Adrenal gland (tissue), 9 donors: ENCODE measurements at regions not wholly inside any gene's neighbourhood (a gene's known extent, or its start where the extent isn't known, plus 50 kb on each side); places are given as distances from the start of the nearest gene placed in this dataset.
"Not testable (repeated sequence)": the region's sequence is repeated elsewhere in the genome, so short reads cannot be mapped to it uniquely, and the experiment has no call there.

Experiments
- DNase-seq, 7 donors: peaks; one replicate each; pipeline ENCODE4 v3.0.0-alpha.2; 2019 to 2020
- H3K27ac ChIP-seq, 5 donors: fragments of 200-600 bp; sonication (generic) in 4 of 5; 1 replicate in 3 of 5; 2 replicates in 2 of 5; pipeline versions ENCODE4 v1.5.1 to v1.8.0; 2016 to 2020; ENCODE audit warnings: mild to moderate bottlenecking in 1 of 5
- H3K27me3 ChIP-seq: fragments of 200-600 bp; 2 replicates; pipeline ENCODE4 v1.8.0; 2021
- H3K36me3 ChIP-seq, 2 donors: fragments of 200-600 bp; replicated peaks in 1 of 2; 1 replicate in 1 of 2; 2 replicates in 1 of 2; pipeline versions ENCODE4 v1.5.1 to v1.8.0; 2018 to 2022
- H3K4me1 ChIP-seq, 2 donors: fragments of 200-600 bp; replicated peaks in 1 of 2; 1 replicate in 1 of 2; 2 replicates in 1 of 2; pipeline versions ENCODE4 v1.5.1 to v1.8.0; 2018 to 2021
- H3K4me3 ChIP-seq, 4 donors: fragments of 200-600 bp; sonication (generic) in 3 of 4; one replicate each; pipeline ENCODE4 v1.5.1; 2016 to 2018
- H3K9me3 ChIP-seq, 3 donors: fragments of 200-600 bp; sonication (generic) in 1 of 3; replicated peaks in 1 of 3; 1 replicate in 2 of 3; 2 replicates in 1 of 3; pipeline versions ENCODE4 v1.5.1 to v1.8.0; 2016 to 2021
- POLR2A ChIP-seq, 2 donors: fragments of 450-650 bp; IDR thresholded peaks; one replicate each; pipeline ENCODE4 v1.6.1; 2017; ENCODE audit warnings: antibody characterized with exemption in 2 of 2, mild to moderate bottlenecking in 2 of 2, moderate library complexity in 1 of 2
- WGBS, 4 donors: extraction: QIAGEN DNeasy Blood & Tissue Kit in 2 of 4; methylation state at CpG; one replicate each; pipeline versions ENCODE4 v1.1.5 to v1.1.7; 2013 to 2017; 5-methylcytosine and 5-hydroxymethylcytosine counted together
- intact Hi-C, 2 donors: fragments of 100-400 bp; cut with DNase I; formaldehyde crosslinking; loops; one replicate each; pipeline versions ENCODE4 v1.14.1 to v1.15.0; 2022 to 2023
- small RNA-seq, 2 donors: library from RNA; depleted of rRNA; stranded (forward); fragments of <200 nt; gene quantifications; one replicate each; pipeline ENCODE3, GENCODE V24; 2016
- TF ChIP-seq, protein P1 (sequence below), 6 experiments: fragments of 450-650 bp in 4 of 6; fragments of 200-600 bp in 2 of 6; sonication (generic) in 1 of 6; IDR thresholded peaks; 1 replicate in 5 of 6; 2 replicates in 1 of 6; pipeline versions ENCODE4 v1.5.1 to v1.8.0; 2016 to 2021; ENCODE audit warnings: antibody characterized with exemption in 6 of 6, mild to moderate bottlenecking in 2 of 6, moderate library complexity in 1 of 6
- donor health status: healthy with polysubstance abuse.
- donor health status: Bipolar disorder and iron deficiency.
- donor health status: DM: yes; HTN: yes; CAD: no.
- donor health status: DM: no; HTN: no; CAD: no.
- donor health status: DM: no; HTN: no; CAD: no.

DNA sequence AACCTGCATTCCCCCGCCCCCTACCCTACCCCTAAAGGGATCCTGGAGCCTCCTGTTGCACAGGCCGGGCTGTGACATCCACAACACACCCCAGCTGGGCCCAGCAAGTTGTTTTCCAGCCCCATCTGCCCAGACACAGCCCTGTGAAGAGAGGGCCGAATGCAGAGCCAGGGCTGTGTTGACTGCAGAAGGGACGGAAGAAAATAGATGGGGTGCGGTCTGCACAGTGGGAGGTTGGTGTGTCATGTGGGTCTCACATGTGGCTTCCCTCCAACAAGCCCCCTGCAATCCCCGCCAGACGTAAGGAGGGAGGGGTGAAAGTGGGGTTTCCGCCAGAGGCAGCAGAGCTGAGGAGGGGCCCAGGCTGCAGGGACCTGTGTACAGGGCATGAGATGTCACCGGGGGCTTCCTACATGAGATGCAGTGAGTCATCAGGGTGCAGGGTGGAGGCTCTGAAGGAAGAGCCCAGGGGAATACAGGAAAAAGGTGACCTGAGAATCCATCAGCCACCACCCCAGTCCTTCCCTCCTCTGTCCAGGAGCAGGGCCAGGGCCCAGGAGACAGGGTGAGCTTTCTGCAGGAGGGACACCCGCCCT lies 60.2 kb upstream of the SULF2 start:
- H3K36me3 ChIP-seq, DNase-seq, H3K27me3 ChIP-seq, H3K27ac ChIP-seq, H3K4me1 ChIP-seq, H3K4me3 ChIP-seq, H3K9me3 ChIP-seq, intact Hi-C loops: not testable (repeated sequence)
- 80 to 86% (median 83%) methylated on average over 8 to 10 of the region's 10 CpGs for WGBS, 4 donors

DNA sequence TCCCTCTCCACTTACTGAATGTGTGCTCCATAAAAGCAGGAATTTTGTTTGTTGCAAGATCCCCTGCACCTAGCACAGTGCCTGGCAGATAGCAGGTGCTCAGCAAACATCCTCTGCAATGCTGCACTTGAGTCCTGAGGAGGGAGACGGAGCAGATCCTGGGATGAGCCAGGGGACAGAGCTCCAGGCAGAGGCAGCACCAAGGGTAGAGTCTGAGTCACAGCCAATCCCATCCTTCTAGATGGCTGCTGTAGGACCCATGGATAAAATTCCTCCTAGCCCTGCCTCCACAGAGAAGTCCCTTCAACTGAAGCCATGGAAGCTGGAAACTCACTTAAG lies 59.3 kb upstream of the SULF2 start:
- H3K36me3 ChIP-seq, intact Hi-C loops, H3K4me1 ChIP-seq, DNase-seq, H3K27me3 ChIP-seq, H3K4me3 ChIP-seq, H3K27ac ChIP-seq, H3K9me3 ChIP-seq: not testable (repeated sequence)
- WGBS, 4 donors: 55 to 83% (median 78%) methylated on average over 1 of the region's 1 CpG; no CpG with 5 or more reads in 1 of the 4 donors

DNA sequence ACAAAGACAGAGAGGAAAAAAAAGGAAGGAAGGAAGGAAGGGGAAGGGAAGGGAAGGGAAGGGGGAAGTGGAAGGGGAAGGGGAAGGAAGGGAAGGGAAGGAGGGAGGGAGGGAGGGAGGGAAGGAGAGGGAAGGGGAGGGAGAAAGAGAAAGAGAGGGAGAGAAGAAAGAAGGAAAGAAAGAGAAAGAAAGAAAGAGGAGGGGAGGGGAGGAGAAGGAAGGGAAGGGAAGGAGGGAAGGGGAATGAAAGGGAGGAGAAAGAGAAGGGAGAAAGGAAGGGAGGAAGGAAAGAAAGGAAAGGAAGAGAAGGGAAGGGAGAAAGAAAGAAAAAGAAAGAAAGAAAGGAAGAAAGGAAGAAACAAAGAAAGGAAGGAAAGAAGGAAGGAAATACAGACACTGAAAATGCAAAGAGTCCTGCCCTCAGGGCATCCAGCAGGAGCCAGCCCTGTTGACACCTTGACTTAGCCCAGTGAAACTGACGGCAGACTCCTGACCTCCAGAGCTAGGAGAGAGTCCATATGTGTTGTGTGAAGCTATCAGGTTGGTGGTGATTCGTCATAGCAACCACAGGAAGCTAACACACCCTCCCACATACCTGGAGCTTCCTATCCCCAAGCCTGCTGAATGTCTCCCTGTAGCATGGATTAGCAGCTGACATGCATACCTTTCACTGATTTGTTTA lies 58.7 kb upstream of the SULF2 start:
- Histone ChIP-seq H3K36me3 (no peaks in the 10 kb centered on the region), H3K27me3 (no peaks in the 10 kb centered on the region), H3K27ac (no peak overlapping the region), H3K4me1 (no peaks in the 10 kb centered on the region), H3K4me3 (no peak overlapping the region), H3K9me3 (no peaks in the 10 kb centered on the region)
- intact Hi-C loops: no loop called here
- no peak for TF ChIP-seq POLR2A (IDR thresholded peaks at IDR 0.05)
- TF ChIP-seq, protein P1, sequence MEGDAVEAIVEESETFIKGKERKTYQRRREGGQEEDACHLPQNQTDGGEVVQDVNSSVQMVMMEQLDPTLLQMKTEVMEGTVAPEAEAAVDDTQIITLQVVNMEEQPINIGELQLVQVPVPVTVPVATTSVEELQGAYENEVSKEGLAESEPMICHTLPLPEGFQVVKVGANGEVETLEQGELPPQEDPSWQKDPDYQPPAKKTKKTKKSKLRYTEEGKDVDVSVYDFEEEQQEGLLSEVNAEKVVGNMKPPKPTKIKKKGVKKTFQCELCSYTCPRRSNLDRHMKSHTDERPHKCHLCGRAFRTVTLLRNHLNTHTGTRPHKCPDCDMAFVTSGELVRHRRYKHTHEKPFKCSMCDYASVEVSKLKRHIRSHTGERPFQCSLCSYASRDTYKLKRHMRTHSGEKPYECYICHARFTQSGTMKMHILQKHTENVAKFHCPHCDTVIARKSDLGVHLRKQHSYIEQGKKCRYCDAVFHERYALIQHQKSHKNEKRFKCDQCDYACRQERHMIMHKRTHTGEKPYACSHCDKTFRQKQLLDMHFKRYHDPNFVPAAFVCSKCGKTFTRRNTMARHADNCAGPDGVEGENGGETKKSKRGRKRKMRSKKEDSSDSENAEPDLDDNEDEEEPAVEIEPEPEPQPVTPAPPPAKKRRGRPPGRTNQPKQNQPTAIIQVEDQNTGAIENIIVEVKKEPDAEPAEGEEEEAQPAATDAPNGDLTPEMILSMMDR (IDR thresholded peaks at IDR 0.05): no peak
- no peak for DNase-seq
- WGBS, 4 donors: 49 to 56% (median 52%) methylated on average over 2 of the region's 2 CpGs

DNA sequence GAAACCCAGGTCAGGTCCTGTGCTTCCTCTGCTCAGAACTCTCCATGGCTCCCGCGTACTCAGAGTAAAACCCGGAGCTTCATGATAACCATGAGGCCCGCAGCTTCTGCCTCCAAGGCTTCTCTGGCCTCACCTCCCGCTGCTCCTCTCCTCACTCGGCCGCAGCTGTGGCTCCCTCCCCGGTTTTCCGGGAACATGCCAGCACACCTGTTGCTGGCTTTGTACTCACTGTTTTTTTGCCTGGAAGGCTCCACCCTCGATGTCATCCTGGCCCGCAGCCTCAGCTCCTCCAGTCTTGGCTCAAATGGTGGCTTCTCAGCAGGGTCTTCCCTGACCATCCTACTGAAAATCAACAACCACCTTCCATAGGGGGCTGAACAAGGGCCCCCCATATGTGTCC lies 57.7 kb upstream of the SULF2 start:
- H3K36me3 ChIP-seq, H3K9me3 ChIP-seq, DNase-seq, H3K4me1 ChIP-seq, H3K4me3 ChIP-seq, H3K27me3 ChIP-seq, intact Hi-C loops, H3K27ac ChIP-seq: not testable (repeated sequence)
- 80 to 90% (median 83%) methylated on average over 10 to 11 of the region's 11 CpGs for WGBS, 4 donors

DNA sequence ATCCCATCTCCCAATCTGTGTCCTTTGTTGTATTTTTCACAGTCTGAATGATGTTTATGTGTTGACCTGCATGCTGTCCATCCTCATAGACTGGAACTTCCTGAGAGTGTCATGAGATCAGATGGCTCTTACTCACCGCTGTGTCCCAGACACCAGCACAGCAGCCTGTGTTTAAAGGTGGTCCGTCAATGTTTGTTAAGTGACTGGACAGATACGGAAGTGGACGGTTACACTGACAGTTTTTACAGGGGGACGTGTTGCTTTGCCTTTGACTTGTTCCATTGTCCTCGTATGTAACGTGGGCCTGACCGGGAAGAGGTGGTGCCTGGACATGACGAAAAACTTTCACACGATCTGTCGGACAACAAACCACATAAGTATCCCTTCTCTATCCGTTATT lies 56.7 kb upstream of the SULF2 start:
- H3K9me3 ChIP-seq, H3K4me3 ChIP-seq, H3K36me3 ChIP-seq, H3K27ac ChIP-seq, H3K27me3 ChIP-seq, H3K4me1 ChIP-seq, DNase-seq, intact Hi-C loops: not testable (repeated sequence)
- WGBS, 4 donors: 86 to 89% (median 87%) methylated on average over 12 of the region's 12 CpGs

DNA sequence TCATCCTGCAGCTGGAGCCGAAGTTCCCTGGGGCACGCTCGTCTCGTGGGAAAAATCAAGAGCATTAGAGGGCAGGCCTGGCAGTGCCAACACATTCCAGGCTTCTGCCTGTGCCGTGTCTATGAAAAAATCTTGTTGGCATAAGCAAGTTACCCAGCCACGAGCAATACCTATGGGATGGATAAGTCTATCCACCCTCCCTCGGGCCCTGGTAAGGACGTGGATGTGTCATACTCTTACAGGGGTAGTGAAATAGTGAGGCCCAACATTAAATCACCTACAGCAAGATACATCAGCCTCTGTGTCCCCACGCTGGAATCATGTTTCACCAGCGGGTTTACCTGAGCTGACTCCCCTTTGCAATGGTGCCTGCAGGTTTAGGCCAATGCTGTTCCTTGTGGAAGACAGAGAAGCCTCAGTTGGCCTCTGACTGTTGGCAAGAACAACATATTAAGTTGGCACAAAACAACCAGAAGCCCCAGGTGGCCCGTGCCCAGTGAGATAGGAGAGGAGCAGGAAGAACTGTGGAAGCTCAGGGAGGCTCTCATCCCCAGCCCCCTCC lies 51.1 kb upstream of the SULF2 start:
- DNase-seq, intact Hi-C loops, H3K36me3 ChIP-seq, H3K4me3 ChIP-seq, H3K27me3 ChIP-seq, H3K27ac ChIP-seq, H3K9me3 ChIP-seq, H3K4me1 ChIP-seq: not testable (repeated sequence)
- WGBS, 4 donors: 68 to 91% (median 86%) methylated on average over 2 to 6 of the region's 11 CpGs

Small RNA genes lying in the stretch of these regions (small RNA-seq; reads per million reads assigned to genes)
- 0.12 to 0.50 reads per million in 2 donors for gene RNA5SP486
- gene RNU7-144P: 0 reads per million in 2 donors
- gene RNU7-92P: 0 reads per million in 2 donors
